ENCODE measurements at regions not wholly inside any gene's neighbourhood (a gene's known extent, or its start where the extent isn't known, plus 50 kb on each side); places are given as distances from the start of the nearest gene placed in this dataset.

DNA sequence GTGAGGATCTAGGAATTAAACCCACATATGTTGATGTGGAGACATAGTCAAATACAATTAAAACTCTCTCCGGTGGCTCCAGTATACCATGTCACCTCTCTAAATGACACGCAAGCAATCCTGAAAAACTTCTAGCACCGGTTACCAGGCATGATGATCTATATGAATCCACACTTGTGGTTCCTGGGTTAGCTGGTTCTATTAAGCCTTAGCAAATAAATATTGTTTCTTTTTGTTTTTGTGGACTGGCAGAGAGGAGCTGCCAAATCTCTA, 104.8 kb downstream of the SEC61B start:
- DNase-seq, result no peak
- Histone ChIP-seq H3K4me1 (no peaks in the 10 kb centered on the region), H3K36me3 (no peaks in the 10 kb centered on the region), H3K4me3 (no peak overlapping the region), H3K9me3 (replicated peaks) (no peaks in the 10 kb centered on the region), H3K27me3 (ENCODE audit: low read depth) (no peaks in the 10 kb centered on the region), H3K27ac (replicated peaks) (no peak overlapping the region)
- intact Hi-C loops (cut with micrococcal nuclease), result no loop called here
- TF ChIP-seq, protein P1, sequence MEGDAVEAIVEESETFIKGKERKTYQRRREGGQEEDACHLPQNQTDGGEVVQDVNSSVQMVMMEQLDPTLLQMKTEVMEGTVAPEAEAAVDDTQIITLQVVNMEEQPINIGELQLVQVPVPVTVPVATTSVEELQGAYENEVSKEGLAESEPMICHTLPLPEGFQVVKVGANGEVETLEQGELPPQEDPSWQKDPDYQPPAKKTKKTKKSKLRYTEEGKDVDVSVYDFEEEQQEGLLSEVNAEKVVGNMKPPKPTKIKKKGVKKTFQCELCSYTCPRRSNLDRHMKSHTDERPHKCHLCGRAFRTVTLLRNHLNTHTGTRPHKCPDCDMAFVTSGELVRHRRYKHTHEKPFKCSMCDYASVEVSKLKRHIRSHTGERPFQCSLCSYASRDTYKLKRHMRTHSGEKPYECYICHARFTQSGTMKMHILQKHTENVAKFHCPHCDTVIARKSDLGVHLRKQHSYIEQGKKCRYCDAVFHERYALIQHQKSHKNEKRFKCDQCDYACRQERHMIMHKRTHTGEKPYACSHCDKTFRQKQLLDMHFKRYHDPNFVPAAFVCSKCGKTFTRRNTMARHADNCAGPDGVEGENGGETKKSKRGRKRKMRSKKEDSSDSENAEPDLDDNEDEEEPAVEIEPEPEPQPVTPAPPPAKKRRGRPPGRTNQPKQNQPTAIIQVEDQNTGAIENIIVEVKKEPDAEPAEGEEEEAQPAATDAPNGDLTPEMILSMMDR (IDR thresholded peaks at IDR 0.05; ENCODE audit: borderline replicate concordance), result no peak

DNA sequence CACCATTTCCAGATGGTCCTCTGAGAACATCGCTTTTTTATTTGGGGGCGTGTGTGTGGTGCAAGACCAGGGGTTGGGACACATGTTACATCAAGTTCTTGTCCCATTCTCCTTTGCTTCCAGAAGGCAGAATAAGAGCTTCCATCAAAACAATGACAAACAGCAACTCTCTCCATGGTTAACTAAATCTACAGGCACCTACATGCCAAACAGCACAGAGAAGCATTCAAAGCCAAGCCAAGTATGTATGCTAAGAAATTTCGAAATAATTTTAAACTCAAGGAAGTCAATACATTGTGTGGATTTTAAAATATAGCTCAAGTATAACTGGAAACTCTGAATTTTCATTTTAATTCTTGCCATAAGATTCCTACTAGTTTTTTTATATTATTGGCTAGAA, 105.6 kb downstream of the SEC61B start:
- intact Hi-C loops (cut with micrococcal nuclease), result no loop called here
- no peak overlapping the region for H3K27ac ChIP-seq (replicated peaks)
- no peaks in the 10 kb centered on the region for H3K9me3 ChIP-seq (replicated peaks)
- H3K4me3 ChIP-seq, result no peak overlapping the region
- TF ChIP-seq, protein P1 (IDR thresholded peaks at IDR 0.05; ENCODE audit: borderline replicate concordance), result no peak
- no peaks in the 10 kb centered on the region for H3K36me3 ChIP-seq
- no peaks in the 10 kb centered on the region for H3K4me1 ChIP-seq
- no peak for DNase-seq
- no peaks in the 10 kb centered on the region for H3K27me3 ChIP-seq (ENCODE audit: low read depth)

DNA sequence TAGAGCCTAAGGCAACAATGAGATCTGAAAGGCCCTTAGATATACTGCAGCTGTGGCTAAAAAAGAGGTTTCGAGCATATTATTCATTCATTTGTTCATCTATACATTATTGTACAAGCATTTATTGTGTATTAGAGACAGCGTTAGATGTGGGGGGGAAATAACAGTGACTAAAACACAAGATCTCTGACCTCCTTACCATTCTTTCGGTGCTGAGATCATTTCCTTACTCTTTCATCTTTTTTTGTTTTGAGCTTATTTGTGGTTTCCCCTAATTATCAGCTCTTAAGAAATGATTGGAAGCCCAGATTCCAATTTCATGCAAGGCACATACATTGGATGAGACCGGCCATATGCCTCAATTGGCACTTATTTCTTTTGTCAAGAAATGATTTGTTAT, 113.2 kb downstream of the SEC61B start:
- TF ChIP-seq, protein P1 (IDR thresholded peaks at IDR 0.05; ENCODE audit: borderline replicate concordance), result no peak

DNA sequence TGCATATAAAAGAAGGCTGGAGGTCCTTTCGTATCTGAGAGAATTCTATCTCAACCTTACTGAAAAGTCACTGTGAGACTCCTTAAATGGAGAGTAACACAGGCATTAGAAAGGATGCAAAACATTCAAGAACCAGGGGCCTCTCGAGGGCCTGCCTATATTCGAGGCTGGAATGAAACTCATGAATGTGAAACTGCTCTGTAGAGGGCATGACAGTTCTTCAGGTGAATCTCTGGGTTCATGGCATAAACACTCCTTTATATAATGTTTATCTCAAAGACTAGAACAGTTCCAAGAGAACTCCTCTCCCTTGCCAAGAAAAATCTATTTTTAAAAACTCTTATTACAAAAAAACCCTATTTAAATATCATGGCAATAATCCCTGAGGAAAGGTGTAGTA, 113.9 kb downstream of the SEC61B start:
- intact Hi-C loops (cut with micrococcal nuclease), result no loop called here
- no peak for DNase-seq
- Histone ChIP-seq H3K27ac (replicated peaks) (no peak overlapping the region), H3K9me3 (replicated peaks) (no peaks in the 10 kb centered on the region), H3K36me3 (no peaks in the 10 kb centered on the region), H3K4me1 (peaks cover 7% of the 10 kb centered on the region), H3K4me3 (no peak overlapping the region), H3K27me3 (ENCODE audit: low read depth) (no peaks in the 10 kb centered on the region)
- TF ChIP-seq, protein P1 (IDR thresholded peaks at IDR 0.05; ENCODE audit: borderline replicate concordance), result peak; percentile 18

More for the DNA sequence above, 113.2 kb downstream of the SEC61B start:
- H3K36me3 ChIP-seq, result no peaks in the 10 kb centered on the region
- no peaks in the 10 kb centered on the region for H3K9me3 ChIP-seq (replicated peaks)
- H3K27ac ChIP-seq (replicated peaks), result no peak overlapping the region
- intact Hi-C loops (cut with micrococcal nuclease), result no loop called here
- no peak overlapping the region for H3K4me3 ChIP-seq
- peaks cover 7% of the 10 kb centered on the region for H3K4me1 ChIP-seq
- no peaks in the 10 kb centered on the region for H3K27me3 ChIP-seq (ENCODE audit: low read depth)
- DNase-seq, result no peak

DNA sequence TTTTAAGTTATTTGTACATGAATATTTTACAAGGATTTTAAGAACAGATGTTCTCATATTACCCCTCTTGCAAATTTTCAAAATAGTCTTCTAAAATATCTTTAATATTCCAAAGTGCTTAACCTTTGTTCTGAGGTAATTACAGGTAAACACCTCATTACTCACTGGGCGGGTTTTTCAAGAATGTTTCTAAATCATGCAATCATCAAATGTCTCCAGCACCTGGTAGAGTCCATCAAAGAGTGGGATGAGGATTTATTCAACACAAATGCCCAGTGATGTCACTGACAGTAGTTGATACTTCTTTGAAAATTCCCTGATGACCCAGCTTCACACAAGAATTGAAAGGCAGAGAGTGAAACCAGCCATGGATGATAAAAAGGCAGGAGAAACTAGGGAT, 114.4 kb downstream of the SEC61B start:
- intact Hi-C loops (cut with micrococcal nuclease), result no loop called here
- TF ChIP-seq, protein P1 (IDR thresholded peaks at IDR 0.05; ENCODE audit: borderline replicate concordance), result no peak

DNA sequence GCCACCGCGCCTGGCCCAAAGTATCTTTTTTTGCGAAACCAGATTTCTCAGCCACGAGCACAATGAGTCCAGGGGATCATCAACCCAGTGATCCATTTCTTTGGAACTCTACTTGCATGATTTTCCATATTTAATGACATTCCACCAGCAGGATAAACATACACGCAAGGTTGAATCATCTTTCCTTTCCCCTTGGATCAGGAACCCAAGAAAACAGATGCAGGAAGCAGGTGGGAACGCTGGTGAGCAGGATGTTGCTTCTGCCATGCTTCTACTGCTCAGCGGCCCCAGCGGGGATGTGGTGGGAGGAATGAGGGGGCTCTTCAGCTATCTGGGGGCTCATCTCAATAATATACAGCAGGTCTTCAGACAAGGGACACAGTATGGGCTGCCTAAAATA, 118.2 kb downstream of the SEC61B start:
- Histone ChIP-seq H3K27me3 (ENCODE audit: low read depth) (no peaks in the 10 kb centered on the region), H3K4me3 (no peak overlapping the region), H3K36me3 (no peaks in the 10 kb centered on the region), H3K4me1 (peaks cover 7% of the 10 kb centered on the region), H3K9me3 (replicated peaks) (no peaks in the 10 kb centered on the region), H3K27ac (replicated peaks) (no peak overlapping the region)
- DNase-seq, result no peak
- intact Hi-C loops (cut with micrococcal nuclease), result no loop called here
- TF ChIP-seq, protein P1 (IDR thresholded peaks at IDR 0.05; ENCODE audit: borderline replicate concordance), result no peak

More for the DNA sequence above, 114.4 kb downstream of the SEC61B start:
- peaks cover 7% of the 10 kb centered on the region for H3K4me1 ChIP-seq
- H3K36me3 ChIP-seq, result no peaks in the 10 kb centered on the region
- H3K27ac ChIP-seq (replicated peaks), result no peak overlapping the region
- no peaks in the 10 kb centered on the region for H3K27me3 ChIP-seq (ENCODE audit: low read depth)
- H3K9me3 ChIP-seq (replicated peaks), result no peaks in the 10 kb centered on the region
- H3K4me3 ChIP-seq, result no peak overlapping the region
- no peak for DNase-seq

Data from left ventricle myocardium inferior (tissue), 1 donor.